ENCODE measurements at regions not wholly inside any gene's neighbourhood (a gene's known extent, or its start where the extent isn't known, plus 50 kb on each side); places are given as distances from the start of the nearest gene placed in this dataset.

DNA sequence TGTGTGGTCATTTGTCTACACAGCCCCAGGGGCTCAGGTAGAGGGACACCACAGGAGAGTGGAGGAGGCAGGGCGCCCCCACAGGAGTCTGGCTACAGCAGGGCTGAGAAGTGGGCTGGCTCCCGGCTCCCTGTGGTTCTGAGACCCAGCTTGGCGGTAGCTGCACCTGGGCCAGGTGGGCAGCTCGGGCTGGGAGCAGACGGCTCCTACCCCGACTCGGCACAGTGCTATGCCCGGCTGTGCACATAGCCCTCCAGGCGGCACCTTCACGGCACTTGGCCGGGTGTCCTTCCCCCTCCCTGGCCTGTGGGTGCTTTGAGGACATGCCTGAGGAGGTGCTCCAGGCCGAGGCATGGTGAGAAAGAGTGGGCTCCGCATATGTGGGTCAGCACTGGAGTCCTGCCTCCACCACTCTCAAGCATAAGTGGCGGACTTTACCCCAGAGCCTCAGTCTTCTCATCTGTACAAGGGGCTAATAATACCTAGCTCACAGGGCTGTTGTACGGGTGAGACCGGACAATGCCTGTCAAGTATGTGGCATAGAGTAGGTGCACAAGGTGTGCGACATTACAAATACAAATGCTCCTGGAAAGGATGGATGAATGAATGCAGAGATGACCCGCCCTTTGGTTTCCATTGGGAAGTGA is 50.1 kb upstream of the JPH3 start:
- no peak for DNase-seq

DNA sequence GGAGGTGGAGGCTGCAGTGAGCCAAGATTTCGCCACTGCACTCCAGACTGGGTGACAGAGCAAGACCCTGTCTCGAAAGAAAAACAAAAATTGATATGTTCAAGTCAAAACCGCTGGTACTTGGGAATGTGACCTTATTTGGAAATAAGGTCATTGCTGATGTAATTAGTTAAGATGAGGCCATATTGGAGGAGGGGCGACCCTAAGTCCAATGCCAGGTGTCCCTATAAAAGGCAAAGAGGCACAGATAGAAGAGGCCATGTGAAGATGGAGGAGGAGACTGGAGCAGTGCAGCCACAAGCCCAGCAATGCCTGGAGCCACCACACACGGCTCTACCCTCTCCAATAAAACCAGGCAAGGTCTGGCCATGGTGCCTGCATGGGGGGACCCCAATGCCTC is 50.8 kb upstream of the JPH3 start:
- no peak for DNase-seq

GRCh38 chr16:87550495-87550961 is 51.8 kb upstream of the JPH3 start:
- peak; percentile 30 for DNase-seq

DNA sequence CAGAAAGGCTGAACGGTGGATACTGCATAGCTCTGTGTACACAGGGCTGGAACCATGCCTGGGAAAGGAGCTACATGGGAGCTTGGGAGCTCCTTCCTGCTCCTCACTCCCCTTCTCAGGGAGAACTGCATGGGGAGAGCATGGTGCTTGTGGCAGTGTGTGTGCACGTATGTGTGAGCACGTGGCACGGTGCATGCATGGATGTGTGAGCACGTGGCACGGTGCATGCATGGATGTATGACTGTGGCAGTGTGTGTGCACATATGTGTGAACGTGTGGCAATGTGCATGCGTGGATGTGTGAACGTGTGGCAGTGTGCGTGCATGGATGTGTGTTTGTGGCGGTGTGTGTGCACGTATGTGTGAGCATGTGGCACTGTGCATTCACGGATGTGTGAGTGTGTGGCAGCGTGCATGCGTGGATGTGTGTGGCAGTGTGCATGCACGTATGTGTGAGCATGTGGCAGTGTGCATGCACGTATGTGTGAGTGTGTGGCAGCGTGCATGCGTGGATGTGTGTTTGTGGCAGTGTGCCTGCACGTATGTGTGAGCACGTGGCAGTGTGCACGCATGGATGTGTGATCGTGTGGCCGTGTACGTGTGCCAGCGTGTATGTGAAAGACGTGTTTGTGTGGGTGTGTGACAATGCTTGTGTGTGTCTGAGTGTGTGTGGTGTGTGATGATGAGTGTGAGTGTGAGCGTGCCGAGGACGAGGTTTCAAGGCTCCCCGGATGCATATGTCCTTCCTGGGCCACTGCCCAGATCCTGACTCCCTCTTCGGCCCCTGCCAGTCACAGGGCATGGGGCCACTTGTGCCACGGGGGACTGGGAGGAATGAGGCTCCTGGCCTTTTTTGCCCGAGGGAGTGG is 52.4 kb upstream of the JPH3 start:
- no peak for DNase-seq

DNA sequence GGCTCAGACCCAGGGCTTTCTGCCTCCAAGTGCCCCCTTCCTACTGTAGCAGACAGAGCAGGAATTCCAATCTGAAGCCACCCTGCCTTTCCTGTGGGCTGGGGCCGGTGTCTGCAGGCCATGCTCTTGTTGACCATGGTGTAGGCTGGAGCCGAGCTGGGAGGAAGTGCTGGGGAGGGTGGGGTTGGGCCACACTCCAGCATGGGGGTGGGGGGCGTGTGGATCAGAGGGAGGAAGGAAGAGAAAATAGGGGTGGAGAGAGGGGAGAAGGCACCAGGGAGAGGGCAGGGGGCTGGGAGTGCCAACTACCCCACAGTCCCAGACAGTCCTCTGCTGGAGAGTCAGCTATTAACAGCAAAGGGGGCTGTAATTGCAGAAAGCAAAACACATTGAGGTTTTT is 54.3 kb upstream of the JPH3 start:
- DNase-seq = no peak

GRCh38 chr16:87543436-87544191 is 50.8 kb upstream of the ZCCHC14 start:
- DNase-seq = no peak

DNA sequence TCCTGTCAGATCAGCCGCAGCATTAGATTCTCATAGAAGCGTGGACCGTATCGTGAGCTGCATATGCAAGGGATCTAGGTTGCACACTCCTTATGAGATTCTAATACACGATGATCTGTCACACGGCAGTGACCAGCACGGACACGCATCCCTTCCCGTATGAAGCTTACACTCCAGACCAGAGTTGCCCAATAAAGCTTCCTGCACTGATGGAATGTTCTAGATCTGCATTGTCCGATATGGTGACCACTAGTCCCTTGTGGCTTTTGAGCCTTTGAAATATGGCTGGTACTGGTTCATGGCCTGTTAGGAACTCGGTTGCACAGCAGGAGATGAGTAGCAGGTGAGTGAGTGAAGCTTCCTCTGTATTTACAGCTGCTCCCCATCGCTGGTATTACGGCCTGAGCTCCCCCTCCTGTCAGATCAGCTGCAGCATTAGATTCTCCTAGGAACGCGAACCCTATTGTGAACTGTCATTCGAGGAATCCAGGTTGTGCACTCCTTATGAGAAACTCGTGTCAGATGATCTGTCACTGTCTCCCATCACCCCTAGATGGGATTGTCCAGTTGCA is 49.8 kb upstream of the ZCCHC14 start:
- DNase-seq = peak; percentile 14

Data from DMS53 (cell line).